VCaP (cell line): ENCODE measurements at regions not wholly inside any gene's neighbourhood (a gene's known extent, or its start where the extent isn't known, plus 50 kb on each side); places are given as distances from the start of the nearest gene placed in this dataset.

Experiments used
- H3K27ac ChIP-seq: fragments of 450-650 bp; 2 replicates; pipeline ENCODE4 v1.5.1; 2017
- TF ChIP-seq, protein P1 (sequence below): fragments of 450-650 bp; conservative IDR thresholded peaks from 2 replicates; pipeline ENCODE4 v1.5.1; 2017; ENCODE audit warnings: mild to moderate bottlenecking, moderate library complexity

- peak overlapping the region; percentile 8; the same call in 1 of the 2 replicates for H3K27ac ChIP-seq
Measured at GRCh38 chr1:30302858-30303257, 420.5 kb downstream of the MATN1 start.

GRCh38 chr1:30300669-30301068 lies 422.7 kb downstream of the MATN1 start:
- H3K27ac ChIP-seq: no peak overlapping the region
- TF ChIP-seq, protein P1, sequence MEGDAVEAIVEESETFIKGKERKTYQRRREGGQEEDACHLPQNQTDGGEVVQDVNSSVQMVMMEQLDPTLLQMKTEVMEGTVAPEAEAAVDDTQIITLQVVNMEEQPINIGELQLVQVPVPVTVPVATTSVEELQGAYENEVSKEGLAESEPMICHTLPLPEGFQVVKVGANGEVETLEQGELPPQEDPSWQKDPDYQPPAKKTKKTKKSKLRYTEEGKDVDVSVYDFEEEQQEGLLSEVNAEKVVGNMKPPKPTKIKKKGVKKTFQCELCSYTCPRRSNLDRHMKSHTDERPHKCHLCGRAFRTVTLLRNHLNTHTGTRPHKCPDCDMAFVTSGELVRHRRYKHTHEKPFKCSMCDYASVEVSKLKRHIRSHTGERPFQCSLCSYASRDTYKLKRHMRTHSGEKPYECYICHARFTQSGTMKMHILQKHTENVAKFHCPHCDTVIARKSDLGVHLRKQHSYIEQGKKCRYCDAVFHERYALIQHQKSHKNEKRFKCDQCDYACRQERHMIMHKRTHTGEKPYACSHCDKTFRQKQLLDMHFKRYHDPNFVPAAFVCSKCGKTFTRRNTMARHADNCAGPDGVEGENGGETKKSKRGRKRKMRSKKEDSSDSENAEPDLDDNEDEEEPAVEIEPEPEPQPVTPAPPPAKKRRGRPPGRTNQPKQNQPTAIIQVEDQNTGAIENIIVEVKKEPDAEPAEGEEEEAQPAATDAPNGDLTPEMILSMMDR: no peak

More at GRCh38 chr1:30302858-30303257, 420.5 kb downstream of the MATN1 start:
- TF ChIP-seq, protein P1: no peak

DNA sequence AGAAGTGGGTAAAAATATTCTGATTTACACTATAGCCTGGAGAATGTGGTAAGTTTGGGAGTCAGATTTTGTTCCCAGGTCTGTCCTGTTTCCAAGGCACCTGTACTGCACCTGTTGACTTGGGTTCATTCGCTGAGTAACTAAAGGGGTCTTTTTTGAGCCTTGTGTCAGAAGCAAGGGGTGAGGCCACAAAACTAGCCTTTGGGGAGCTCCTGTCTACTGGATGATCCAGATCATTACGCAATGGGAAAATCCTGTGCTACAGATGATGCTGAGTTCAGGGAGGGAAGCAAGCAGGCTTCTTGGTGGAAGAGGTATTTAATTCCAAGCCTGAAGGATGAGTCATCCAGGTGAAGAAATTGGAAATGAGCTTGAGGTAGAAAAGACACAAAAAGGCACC lies 424.0 kb downstream of the MATN1 start:
- TF ChIP-seq, protein P1: no peak
- no peak overlapping the region for H3K27ac ChIP-seq

GRCh38 chr1:30295674-30296073 lies 427.7 kb downstream of the MATN1 start:
- H3K27ac ChIP-seq: no peak overlapping the region
- TF ChIP-seq, protein P1: no peak

DNA sequence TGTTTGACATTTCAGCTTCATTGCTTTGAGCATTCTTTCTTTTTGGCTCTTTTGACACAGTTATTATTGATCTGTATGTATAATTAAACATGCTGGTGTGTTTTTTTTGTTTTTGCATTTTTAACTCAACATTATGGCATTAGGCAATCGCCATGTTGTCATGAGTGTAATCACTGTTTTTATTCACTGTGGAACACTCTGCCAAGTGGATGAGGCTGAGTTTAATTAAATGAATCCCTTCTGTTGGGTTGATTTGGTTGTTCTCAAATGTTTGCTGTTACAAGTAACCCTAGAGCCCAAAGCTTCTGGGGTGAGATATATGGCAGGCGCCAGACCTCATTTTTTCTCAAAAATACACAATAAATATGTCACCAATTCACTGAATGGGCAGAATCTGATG lies 428.1 kb downstream of the MATN1 start:
- no peak overlapping the region for H3K27ac ChIP-seq
- TF ChIP-seq, protein P1: no peak

DNA sequence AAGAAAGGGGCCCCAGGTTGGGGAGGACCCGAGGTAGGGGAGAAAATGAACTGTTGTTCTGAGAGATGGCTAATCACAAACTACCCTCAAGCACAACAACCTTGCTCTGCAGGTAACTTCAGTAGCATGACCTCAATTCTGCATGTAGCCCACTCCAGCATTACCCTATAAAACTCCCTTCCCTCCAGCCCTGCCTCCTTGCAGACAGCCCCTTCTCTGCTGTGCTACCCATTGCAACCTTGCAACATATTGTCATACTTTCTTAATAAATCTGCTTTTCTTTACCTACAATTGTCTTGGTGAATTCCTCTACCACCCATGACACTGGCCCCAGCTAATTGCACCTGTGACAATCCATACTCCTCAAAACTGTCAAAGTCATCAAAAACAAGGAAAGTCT lies 428.9 kb downstream of the MATN1 start:
- TF ChIP-seq, protein P1: no peak
- H3K27ac ChIP-seq: no peak overlapping the region

GRCh38 chr1:30292451-30292850 lies 430.9 kb downstream of the MATN1 start:
- H3K27ac ChIP-seq: no peak overlapping the region
- TF ChIP-seq, protein P1: no peak

DNA sequence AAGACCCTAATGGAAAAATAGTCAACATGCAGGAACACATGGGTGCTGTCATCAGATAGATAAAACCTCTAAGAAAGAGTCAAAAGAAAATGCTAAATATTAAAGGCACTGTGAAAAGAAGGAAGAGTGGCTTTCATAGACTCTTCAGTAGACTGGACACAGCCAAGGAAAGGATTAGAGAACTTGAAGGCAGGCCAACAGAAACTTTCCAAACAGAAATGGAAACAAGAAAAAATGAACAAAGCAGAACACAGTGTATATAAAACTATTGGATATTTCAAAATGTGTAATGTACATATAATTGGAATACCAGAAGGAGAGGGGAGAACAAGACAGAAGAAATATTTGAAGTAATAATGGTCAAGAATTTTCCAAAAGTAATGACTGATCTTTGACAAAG lies 431.9 kb downstream of the MATN1 start:
- H3K27ac ChIP-seq: no peak overlapping the region
- TF ChIP-seq, protein P1: no peak
